H9 (cell line): ENCODE measurements at regions not wholly inside any gene's neighbourhood (a gene's known extent, or its start where the extent isn't known, plus 50 kb on each side); places are given as distances from the start of the nearest gene placed in this dataset.

Source experiments
- DNase-seq: peaks from one replicate; pipeline ENCODE4 v3.0.0-alpha.2; 2017
- H2AFZ ChIP-seq: one replicate; pipeline ENCODE4 v1.6.1; 2013; ENCODE audit warnings: mild to moderate bottlenecking, low read length, control low read depth, moderate library complexity
- H2AK5ac ChIP-seq: 2 replicates; pipeline ENCODE4 v1.6.1; 2013; ENCODE audit warnings: low read length, control low read depth, mixed read lengths; ENCODE audit not compliant: insufficient read length
- H2BK120ac ChIP-seq: one replicate; pipeline ENCODE4 v1.6.1; 2013; ENCODE audit warnings: low read depth, mild to moderate bottlenecking, low read length, control low read depth, inconsistent platforms; ENCODE audit not compliant: poor library complexity, severe bottlenecking
- H2BK12ac ChIP-seq: 2 replicates; pipeline ENCODE4 v1.6.1; 2013; ENCODE audit warnings: low read length, control low read depth, mixed read lengths, low read depth; ENCODE audit not compliant: insufficient read length
- H2BK15ac ChIP-seq: 2 replicates; pipeline ENCODE4 v1.6.1; 2013; ENCODE audit warnings: low read depth, low read length, control low read depth
- H2BK20ac ChIP-seq: one replicate; pipeline ENCODE4 v1.6.1; 2013; ENCODE audit warnings: low read depth, mild to moderate bottlenecking, low read length, control low read depth, inconsistent platforms; ENCODE audit not compliant: poor library complexity, severe bottlenecking
- H2BK5ac ChIP-seq: 2 replicates; pipeline ENCODE4 v1.6.1; 2013; ENCODE audit warnings: low read length, control low read depth, mixed read lengths; ENCODE audit not compliant: insufficient read length
- H3K14ac ChIP-seq: 2 replicates; pipeline ENCODE4 v1.6.1; 2013; ENCODE audit warnings: low read length, control low read depth; ENCODE audit not compliant: insufficient read depth
- H3K18ac ChIP-seq: 2 replicates; pipeline ENCODE4 v1.6.1; 2013; ENCODE audit warnings: low read depth, mild to moderate bottlenecking, mixed read lengths, low read length, control low read depth; ENCODE audit not compliant: insufficient read length
- H3K23ac ChIP-seq: 2 replicates; pipeline ENCODE4 v1.6.1; 2013; ENCODE audit warnings: low read length, control low read depth, mixed read lengths, low read depth; ENCODE audit not compliant: insufficient read length
- H3K23me2 ChIP-seq: 2 replicates; pipeline ENCODE4 v1.6.1; 2013; ENCODE audit warnings: low read depth, mild to moderate bottlenecking, mixed read lengths, low read length, control low read depth; ENCODE audit not compliant: insufficient read length, poor library complexity, severe bottlenecking
- H3K27ac ChIP-seq: 2 replicates; pipeline ENCODE4 v1.5.1; 2013; ENCODE audit warnings: low read length, control low read depth, mixed read lengths, low read depth; ENCODE audit not compliant: insufficient read length
- H3K27me3 ChIP-seq: 2 replicates; pipeline ENCODE4 v1.6.1; 2013; ENCODE audit warnings: low read length, control low read depth, inconsistent platforms; ENCODE audit not compliant: insufficient read depth
- H3K4ac ChIP-seq: 2 replicates; pipeline ENCODE4 v1.6.1; 2013; ENCODE audit warnings: low read depth, mild to moderate bottlenecking, control low read depth, inconsistent platforms, low read length, moderate library complexity
- H3K4me1 ChIP-seq: 2 replicates; pipeline ENCODE4 v1.6.1; 2013; ENCODE audit warnings: low read length, control low read depth, inconsistent platforms; ENCODE audit not compliant: insufficient read depth
- H3K4me2 ChIP-seq: 2 replicates; pipeline ENCODE4 v1.6.1; 2013; ENCODE audit warnings: low read length, control low read depth, mixed read lengths; ENCODE audit not compliant: insufficient read length, insufficient read depth
- H3K56ac ChIP-seq: 2 replicates; pipeline ENCODE4 v1.6.1; 2013; ENCODE audit warnings: low read depth, mild to moderate bottlenecking, mixed read lengths, low read length, control low read depth; ENCODE audit not compliant: insufficient read length
- H3K79me1 ChIP-seq: 2 replicates; pipeline ENCODE4 v1.6.1; 2013; ENCODE audit warnings: low read depth, mild to moderate bottlenecking, moderate library complexity, low read length, control low read depth, inconsistent platforms; ENCODE audit not compliant: insufficient read depth, poor library complexity, severe bottlenecking
- H3K79me2 ChIP-seq: 2 replicates; pipeline ENCODE4 v1.6.1; 2013; ENCODE audit warnings: low read length, control low read depth, inconsistent platforms; ENCODE audit not compliant: insufficient read depth
- H3K9ac ChIP-seq: 2 replicates; pipeline ENCODE4 v1.6.1; 2013; ENCODE audit warnings: low read length, control low read depth, mixed read lengths; ENCODE audit not compliant: insufficient read length; ENCODE audit errors: extremely low read depth
- H3K9me3 ChIP-seq: one replicate; pipeline ENCODE4 v1.6.1; 2013; ENCODE audit warnings: low read depth, low read length, inconsistent platforms; ENCODE audit not compliant: control insufficient read depth
- H3T11ph ChIP-seq: one replicate; pipeline ENCODE4 v1.6.1; 2013; ENCODE audit warnings: mild to moderate bottlenecking, low read length, control low read depth, inconsistent platforms
- H4K20me1 ChIP-seq: one replicate; pipeline ENCODE4 v1.6.1; 2013; ENCODE audit not compliant: control insufficient read depth, insufficient read length, insufficient read depth
- H4K5ac ChIP-seq: 2 replicates; pipeline ENCODE4 v1.6.1; 2013; ENCODE audit warnings: low read depth, mild to moderate bottlenecking, mixed read lengths, low read length, control low read depth; ENCODE audit not compliant: insufficient read length
- H4K8ac ChIP-seq: replicated peaks from 2 replicates; pipeline ENCODE4 v1.6.1; 2013; ENCODE audit warnings: low read length, control low read depth, mixed read lengths, low read depth; ENCODE audit not compliant: insufficient read length
- H4K91ac ChIP-seq: 2 replicates; pipeline ENCODE4 v1.6.1; 2013; ENCODE audit warnings: low read depth, mild to moderate bottlenecking, moderate library complexity, mixed read lengths, low read length, control low read depth; ENCODE audit not compliant: insufficient read length
- H3K27ac Mint-ChIP-seq, 3 experiments: 2 replicates in 2 of 3; 3 replicates in 1 of 3; pipeline ENCODE4 v1.8.0; 2020 to 2021; ENCODE audit warnings: mixed read lengths in 3 of 3, mild to moderate bottlenecking in 1 of 3, moderate library complexity in 1 of 3
- H3K27me3 Mint-ChIP-seq: 2 replicates; pipeline ENCODE4 v1.8.0; 2021; ENCODE audit warnings: low read depth, mild to moderate bottlenecking, moderate library complexity, mixed read lengths
- H3K36me3 Mint-ChIP-seq, 3 experiments: 2 replicates in 2 of 3; 3 replicates in 1 of 3; pipeline ENCODE4 v1.8.0; 2020 to 2021; ENCODE audit warnings: low read depth in 3 of 3, mixed read lengths in 3 of 3; ENCODE audit not compliant: insufficient read depth in 1 of 3
- H3K4me1 Mint-ChIP-seq, 2 experiments: 2 replicates each; pipeline ENCODE4 v1.8.0; 2020; ENCODE audit warnings: mixed read lengths in 2 of 2
- H3K4me3 Mint-ChIP-seq, 2 experiments: 2 replicates in 1 of 2; 3 replicates in 1 of 2; pipeline ENCODE4 v1.8.0; 2020 to 2021; ENCODE audit warnings: mild to moderate bottlenecking in 2 of 2, mixed read lengths in 2 of 2, moderate library complexity in 1 of 2
- H3K9me3 Mint-ChIP-seq, 2 experiments: 2 replicates in 1 of 2; 3 replicates in 1 of 2; pipeline ENCODE4 v1.8.0; 2020; ENCODE audit warnings: mild to moderate bottlenecking in 2 of 2, mixed read lengths in 2 of 2, moderate library complexity in 1 of 2
- CTCF ChIP-seq: fragments of 200-600 bp; sonication (generic); conservative IDR thresholded peaks from 3 replicates; pipeline ENCODE4 v1.8.0; 2021; ENCODE audit warnings: antibody characterized with exemption, mild to moderate bottlenecking
- WGBS: extraction: QIAGEN DNeasy Blood & Tissue Kit; methylation state at CpG from one replicate; pipeline ENCODE4 v1.1.7; 2013; ENCODE audit warnings: missing lambda C conversion rate, low lambda C conversion rate, mixed read lengths; ENCODE audit not compliant: insufficient read length; ENCODE audit errors: extremely low coverage; 5-methylcytosine and 5-hydroxymethylcytosine counted together

DNA sequence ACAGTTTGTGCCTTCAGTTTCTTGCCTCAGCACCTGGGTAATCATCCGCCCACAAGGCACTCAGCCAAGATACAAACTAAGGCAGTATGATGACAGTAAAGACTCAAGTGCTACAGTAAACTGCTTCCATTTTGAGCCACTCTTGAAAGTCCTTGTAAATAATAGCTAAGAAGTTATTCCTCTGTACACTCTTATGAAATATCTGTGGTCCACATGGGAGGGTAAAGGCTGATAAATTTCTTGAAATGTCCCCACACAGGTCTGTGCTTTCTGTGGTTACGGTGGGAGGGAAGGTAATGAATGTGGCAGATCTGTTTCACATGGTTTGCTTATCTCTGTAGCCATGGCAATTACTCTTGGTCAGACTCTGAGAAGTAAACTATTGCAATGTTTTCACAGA, 551.0 kb upstream of the ZWINT start:
- Mint-ChIP-seq H3K27ac (no peak overlapping the region), H3K4me1 (peaks cover under 1% of the 10 kb centered on the region in 2 experiments; a peak in 1 of 4 replicates), H3K4me3 (no peak overlapping the region), H3K36me3 (0 out of 7 replicates have a peak, but pooled peaks cover 0 to 2% (median 0%) of the 10 kb centered on the region in 3 experiments), H3K9me3 (no peaks in the 10 kb centered on the region; a peak in 1 of 5 replicates), H3K27me3 (no peaks in the 10 kb centered on the region)
- Histone ChIP-seq H4K8ac (no peak overlapping the region), H3K4ac (no peak overlapping the region), H2BK120ac (no peak overlapping the region), H4K20me1 (no peaks in the 10 kb centered on the region), H2BK12ac (no peak overlapping the region), H2BK15ac (no peak overlapping the region), H2BK5ac (no peak overlapping the region), H3K9ac (no peak overlapping the region), H4K91ac (no peak overlapping the region), H3K79me1 (no peaks in the 10 kb centered on the region), H3K4me2 (no peak overlapping the region), H3K79me2 (no peaks in the 10 kb centered on the region), H3K56ac (no peak overlapping the region), H3K4me1 (no peaks in the 10 kb centered on the region), H3T11ph (no peak overlapping the region), H3K27ac (no peak overlapping the region), H3K27me3 (no peaks in the 10 kb centered on the region), H2BK20ac (no peak overlapping the region), H3K23ac (no peak overlapping the region), H3K23me2 (no peaks in the 10 kb centered on the region), H3K18ac (no peak overlapping the region), H4K5ac (no peak overlapping the region), H2AFZ (no peak overlapping the region), H2AK5ac (no peak overlapping the region), H3K14ac (no peak overlapping the region), H3K9me3 (no peaks in the 10 kb centered on the region)
- no peak for DNase-seq
- TF ChIP-seq CTCF = no peak
- WGBS = no CpG with 5 or more reads among the region's 2 CpGs
